Neuronal stem cell (in vitro differentiated cells): ENCODE measurements at regions not wholly inside any gene's neighbourhood (a gene's known extent, or its start where the extent isn't known, plus 50 kb on each side); places are given as distances from the start of the nearest gene placed in this dataset.

Source experiments
- DNase-seq: peaks from one replicate; pipeline ENCODE4 v3.0.0-alpha.2; 2013; ENCODE audit warnings: low spot score
- H2AFZ ChIP-seq: one replicate; pipeline ENCODE4 v1.6.1; 2013; ENCODE audit warnings: mild to moderate bottlenecking, low read length, inconsistent platforms
- H2AK5ac ChIP-seq: 2 replicates; pipeline ENCODE4 v1.6.1; 2013; ENCODE audit warnings: low read depth, mild to moderate bottlenecking, inconsistent platforms, low read length, moderate library complexity, mixed read lengths
- H2BK120ac ChIP-seq: 2 replicates; pipeline ENCODE4 v1.6.1; 2013; ENCODE audit warnings: low read depth, mild to moderate bottlenecking, inconsistent platforms, low read length, moderate library complexity, mixed read lengths
- H2BK12ac ChIP-seq: one replicate; pipeline ENCODE4 v1.6.1; 2013; ENCODE audit warnings: low read length, inconsistent platforms
- H2BK15ac ChIP-seq: 2 replicates; pipeline ENCODE4 v1.6.1; 2013; ENCODE audit warnings: mild to moderate bottlenecking, low read length, inconsistent platforms, mixed read lengths
- H2BK5ac ChIP-seq: one replicate; pipeline ENCODE4 v1.6.1; 2013; ENCODE audit warnings: inconsistent platforms, mild to moderate bottlenecking, low read length, moderate library complexity
- H3K14ac ChIP-seq: one replicate; pipeline ENCODE4 v1.6.1; 2013; ENCODE audit warnings: low read length, inconsistent platforms
- H3K18ac ChIP-seq: 2 replicates; pipeline ENCODE4 v1.6.1; 2013; ENCODE audit warnings: low read length, inconsistent platforms
- H3K23ac ChIP-seq: 2 replicates; pipeline ENCODE4 v1.6.1; 2013; ENCODE audit warnings: low read depth, mild to moderate bottlenecking, mixed read lengths, low read length, inconsistent platforms; ENCODE audit not compliant: poor library complexity
- H3K27ac ChIP-seq: replicated peaks from 3 replicates; pipeline ENCODE4 v1.5.1; 2013; ENCODE audit warnings: low read length, inconsistent platforms
- H3K27me3 ChIP-seq, 3 experiments: 2 replicates each; pipeline ENCODE4 v1.6.1; 2013; ENCODE audit warnings: low read length in 3 of 3, mild to moderate bottlenecking in 2 of 3, inconsistent platforms in 1 of 3, low read depth in 1 of 3, mixed read lengths in 1 of 3, moderate library complexity in 1 of 3; ENCODE audit not compliant: control insufficient read depth in 3 of 3, insufficient read depth in 3 of 3
- H3K36me3 ChIP-seq, 2 donors: replicated peaks in 1 of 2; 2 replicates each; pipeline ENCODE4 v1.6.1; 2013; ENCODE audit warnings: low read length in 2 of 2; ENCODE audit not compliant: control insufficient read depth in 2 of 2, insufficient read depth in 2 of 2
- H3K4ac ChIP-seq: 2 replicates; pipeline ENCODE4 v1.6.1; 2013; ENCODE audit warnings: inconsistent platforms, mild to moderate bottlenecking, low read length, moderate library complexity
- H3K4me1 ChIP-seq, 2 donors: 1 replicate in 1 of 2; 2 replicates in 1 of 2; pipeline ENCODE4 v1.6.1; 2013; ENCODE audit warnings: low read length in 2 of 2, low read depth in 1 of 2; ENCODE audit not compliant: control insufficient read depth in 2 of 2, insufficient read depth in 1 of 2
- H3K4me2 ChIP-seq: one replicate; pipeline ENCODE4 v1.6.1; 2013; ENCODE audit warnings: mild to moderate bottlenecking, low read length, inconsistent platforms; ENCODE audit not compliant: insufficient read depth, poor library complexity, severe bottlenecking
- H3K4me3 ChIP-seq, 2 donors: 2 replicates each; pipeline ENCODE4 v1.5.1; 2013; ENCODE audit warnings: low read length in 2 of 2, mild to moderate bottlenecking in 2 of 2, inconsistent platforms in 1 of 2, moderate library complexity in 1 of 2
- H3K79me1 ChIP-seq: one replicate; pipeline ENCODE4 v1.6.1; 2013; ENCODE audit warnings: low read depth, mild to moderate bottlenecking, inconsistent platforms, low read length, moderate library complexity
- H3K9ac ChIP-seq: one replicate; pipeline ENCODE4 v1.6.1; 2013; ENCODE audit warnings: mild to moderate bottlenecking, low read depth, low read length, inconsistent platforms; ENCODE audit not compliant: poor library complexity
- H3K9me3 ChIP-seq, 2 donors: replicated peaks in 1 of 2; 2 replicates each; pipeline versions ENCODE3 to v1.6.1; 2013; ENCODE audit warnings: low read length in 2 of 2, mild to moderate bottlenecking in 2 of 2, inconsistent platforms in 1 of 2, low read depth in 1 of 2, mixed read lengths in 1 of 2, moderate library complexity in 1 of 2; ENCODE audit not compliant: control insufficient read depth in 2 of 2, insufficient read depth in 1 of 2
- H4K8ac ChIP-seq: one replicate; pipeline ENCODE4 v1.6.1; 2013; ENCODE audit warnings: low read depth, mild to moderate bottlenecking, inconsistent platforms, low read length, moderate library complexity
- H4K91ac ChIP-seq: one replicate; pipeline ENCODE4 v1.6.1; 2013; ENCODE audit warnings: low read length, low read depth, mild to moderate bottlenecking, inconsistent platforms; ENCODE audit not compliant: poor library complexity
- WGBS, 2 donors: extraction: QIAGEN DNeasy Blood & Tissue Kit; methylation state at CpG; one replicate each; pipeline ENCODE4 v1.1.7; 2013; ENCODE audit warnings: missing lambda C conversion rate in 2 of 2, mixed read lengths in 1 of 2; ENCODE audit not compliant: insufficient read length in 2 of 2, insufficient replicate concordance in 1 of 2; ENCODE audit errors: extremely low coverage in 2 of 2; 5-methylcytosine and 5-hydroxymethylcytosine counted together

DNA sequence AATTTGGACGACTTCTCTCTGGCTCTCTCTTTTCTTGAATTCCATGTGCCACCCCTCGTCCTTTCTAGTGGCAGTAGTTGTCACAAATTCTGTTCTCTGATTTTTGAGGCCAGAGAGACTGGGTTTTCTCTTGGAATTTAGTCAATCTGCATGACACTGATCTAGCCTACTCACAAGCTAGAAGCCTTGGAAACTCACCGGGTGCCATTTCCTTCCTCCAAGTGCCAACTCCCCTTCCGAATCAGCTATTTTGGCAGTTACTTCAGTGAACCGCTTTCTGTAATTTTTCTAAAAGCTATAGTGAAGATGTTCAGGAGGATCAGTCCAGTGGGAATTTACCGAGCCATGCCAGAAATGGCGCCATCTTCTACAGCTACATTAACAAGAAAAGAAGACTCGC is 228.9 kb downstream of the PMP22 start:
- Histone ChIP-seq H3K4me3 (no peak overlapping the region), H3K4me1 (peaks cover 11 to 14% of the 10 kb centered on the region in 2 donors), H3K27ac (no peak overlapping the region), H4K91ac (no peak overlapping the region), H3K9me3 (no peaks in the 10 kb centered on the region), H3K14ac (no peak overlapping the region), H3K27me3 (peaks cover 0 to 3% (median 0%) of the 10 kb centered on the region in 3 experiments), H3K18ac (no peak overlapping the region), H2BK5ac (no peak overlapping the region), H2AFZ (no peak overlapping the region), H3K4ac (no peak overlapping the region), H2BK15ac (no peak overlapping the region), H2BK12ac (no peak overlapping the region), H3K4me2 (no peak overlapping the region), H3K9ac (no peak overlapping the region), H3K79me1 (no peaks in the 10 kb centered on the region), H4K8ac (no peak overlapping the region), H3K23ac (no peak overlapping the region), H3K36me3 (no peaks in the 10 kb centered on the region), H2BK120ac (no peak overlapping the region), H2AK5ac (no peak overlapping the region)
- WGBS, 2 donors, result no CpG with 5 or more reads among the region's 8 CpGs
- no peak for DNase-seq

DNA sequence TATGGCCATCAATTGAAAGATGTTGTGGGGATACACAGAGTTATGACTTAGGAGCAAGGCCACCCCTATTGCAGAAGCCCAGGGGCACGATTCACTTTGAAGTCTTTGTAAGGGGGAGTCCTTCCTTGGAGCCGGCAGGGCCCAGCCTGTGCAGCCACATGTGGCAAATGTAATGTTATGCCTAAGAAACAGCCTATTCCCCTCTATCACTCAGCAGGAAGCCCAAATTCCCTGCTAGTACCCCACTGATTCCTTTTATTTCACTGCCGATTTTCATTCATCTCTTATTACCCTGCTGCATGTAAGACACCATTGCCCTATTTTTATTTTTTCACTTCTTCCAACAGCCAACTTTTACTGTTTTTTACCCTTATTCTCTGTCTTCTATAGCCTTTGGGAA is 233.2 kb downstream of the PMP22 start:
- Histone ChIP-seq H2AK5ac (no peak overlapping the region), H3K4me2 (no peak overlapping the region), H4K8ac (no peak overlapping the region), H2BK12ac (no peak overlapping the region), H3K79me1 (no peaks in the 10 kb centered on the region), H3K27ac (no peak overlapping the region), H3K4me1 (peaks cover 10 to 14% of the 10 kb centered on the region in 2 donors), H3K4ac (no peak overlapping the region), H3K14ac (no peak overlapping the region), H4K91ac (no peak overlapping the region), H3K18ac (no peak overlapping the region), H3K23ac (no peak overlapping the region), H2BK5ac (no peak overlapping the region), H3K27me3 (peaks cover 0 to 2% (median 0%) of the 10 kb centered on the region in 3 experiments), H3K9ac (no peak overlapping the region), H2AFZ (peak overlapping the region; percentile 6), H3K9me3 (no peaks in the 10 kb centered on the region), H3K36me3 (no peaks in the 10 kb centered on the region), H2BK120ac (no peak overlapping the region), H2BK15ac (no peak overlapping the region), H3K4me3 (no peak overlapping the region)
- DNase-seq, result no peak
- no CpG with 5 or more reads among the region's 3 CpGs for WGBS, 2 donors

GRCh38 chr17:15029469-15029868 is 235.7 kb downstream of the PMP22 start:
- Histone ChIP-seq H4K8ac (no peak overlapping the region), H2AK5ac (no peak overlapping the region), H3K9me3 (no peaks in the 10 kb centered on the region), H4K91ac (no peak overlapping the region), H3K4me1 (peaks cover 10 to 14% of the 10 kb centered on the region in 2 donors), H2BK15ac (no peak overlapping the region), H3K9ac (no peak overlapping the region), H3K79me1 (no peaks in the 10 kb centered on the region), H3K18ac (no peak overlapping the region), H3K27ac (no peak overlapping the region), H3K36me3 (no peaks in the 10 kb centered on the region), H3K4me2 (no peak overlapping the region), H2AFZ (no peak overlapping the region), H3K27me3 (peaks cover 0 to 2% (median 0%) of the 10 kb centered on the region in 3 experiments), H3K14ac (no peak overlapping the region), H3K4me3 (no peak overlapping the region), H3K4ac (no peak overlapping the region), H2BK12ac (no peak overlapping the region), H2BK120ac (no peak overlapping the region), H3K23ac (no peak overlapping the region), H2BK5ac (no peak overlapping the region)
- DNase-seq, result no peak
- no CpG with 5 or more reads among the region's 1 CpG for WGBS, 2 donors

- Histone ChIP-seq H3K4me1 (peaks cover 3 to 5% of the 10 kb centered on the region in 2 donors), H3K9me3 (no peaks in the 10 kb centered on the region), H3K23ac (no peak overlapping the region), H3K4me3 (no peak overlapping the region), H3K14ac (no peak overlapping the region), H3K9ac (no peak overlapping the region), H2BK120ac (no peak overlapping the region), H2AFZ (no peak overlapping the region), H3K4ac (no peak overlapping the region), H4K8ac (no peak overlapping the region), H3K27ac (no peak overlapping the region), H2BK15ac (no peak overlapping the region), H3K36me3 (no peaks in the 10 kb centered on the region), H2AK5ac (no peak overlapping the region), H3K27me3 (peaks cover 0 to 2% (median 0%) of the 10 kb centered on the region in 3 experiments), H3K18ac (no peak overlapping the region), H2BK5ac (no peak overlapping the region), H3K4me2 (no peak overlapping the region), H4K91ac (no peak overlapping the region), H2BK12ac (no peak overlapping the region), H3K79me1 (no peaks in the 10 kb centered on the region)
- WGBS, 2 donors, result no CpG with 5 or more reads among the region's 1 CpG
- no peak for DNase-seq
Observed at GRCh38 chr17:15027853-15028252, 237.3 kb downstream of the PMP22 start.
